GM12864 (cell line): ENCODE measurements at regions not wholly inside any gene's neighbourhood (a gene's known extent, or its start where the extent isn't known, plus 50 kb on each side); places are given as distances from the start of the nearest gene placed in this dataset.

ENCODE experiments used
- DNase-seq: peaks from one replicate; pipeline ENCODE4 v3.0.0-alpha.2; 2011; ENCODE audit warnings: low read depth
- H3K4me3 ChIP-seq: 2 replicates; pipeline ENCODE4 v1.5.1; 2011; ENCODE audit warnings: mild to moderate bottlenecking, low read depth, low read length, control low read depth
- CTCF ChIP-seq: IDR thresholded peaks from 2 replicates; pipeline ENCODE4 v1.5.1; 2011; ENCODE audit warnings: low read depth, mild to moderate bottlenecking, moderate library complexity, low read length, control low read depth, inconsistent platforms; ENCODE audit errors: missing control alignments

GRCh38 chr9:91082731-91083130 is 279.0 kb downstream of the AUH start:
- no peak for TF ChIP-seq CTCF
- H3K4me3 ChIP-seq, result no peak overlapping the region
- no peak for DNase-seq

- no peak for DNase-seq
- TF ChIP-seq CTCF, result no peak
Measured at GRCh38 chr9:91084896-91085516, 276.7 kb downstream of the AUH start.

GRCh38 chr9:91085517-91086291 is 276.0 kb downstream of the AUH start:
- no peak for TF ChIP-seq CTCF
- no peak for DNase-seq
- H3K4me3 ChIP-seq, result no peak overlapping the region

More at GRCh38 chr9:91084896-91085516, 276.7 kb downstream of the AUH start:
- no peak overlapping the region for H3K4me3 ChIP-seq

GRCh38 chr9:91086657-91087461 is 274.9 kb downstream of the AUH start:
- no peak overlapping the region for H3K4me3 ChIP-seq
- no peak for TF ChIP-seq CTCF
- DNase-seq, result no peak

- no peak for DNase-seq
- no peak for TF ChIP-seq CTCF
- no peak overlapping the region for H3K4me3 ChIP-seq
Measured at GRCh38 chr9:91087462-91087759, 274.3 kb downstream of the AUH start.

GRCh38 chr9:91089405-91090129 is 272.2 kb downstream of the AUH start:
- DNase-seq, result no peak
- peak; percentile 36 for TF ChIP-seq CTCF
- no peak overlapping the region for H3K4me3 ChIP-seq
